HG03095 (cell line): ENCODE measurements at regions not wholly inside any gene's neighbourhood (a gene's known extent, or its start where the extent isn't known, plus 50 kb on each side); places are given as distances from the start of the nearest gene placed in this dataset.
"Not testable (repeated sequence)": the region's sequence is repeated elsewhere in the genome, so short reads cannot be mapped to it uniquely, and the experiment has no call there.

ENCODE experiments used
- ATAC-seq: cut with Tn5 transposase; IDR thresholded peaks from one replicate; pipeline ENCODE4 v1.9.1; 2021; ENCODE audit warnings: moderate library complexity; ENCODE audit not compliant: unreplicated experiment

DNA sequence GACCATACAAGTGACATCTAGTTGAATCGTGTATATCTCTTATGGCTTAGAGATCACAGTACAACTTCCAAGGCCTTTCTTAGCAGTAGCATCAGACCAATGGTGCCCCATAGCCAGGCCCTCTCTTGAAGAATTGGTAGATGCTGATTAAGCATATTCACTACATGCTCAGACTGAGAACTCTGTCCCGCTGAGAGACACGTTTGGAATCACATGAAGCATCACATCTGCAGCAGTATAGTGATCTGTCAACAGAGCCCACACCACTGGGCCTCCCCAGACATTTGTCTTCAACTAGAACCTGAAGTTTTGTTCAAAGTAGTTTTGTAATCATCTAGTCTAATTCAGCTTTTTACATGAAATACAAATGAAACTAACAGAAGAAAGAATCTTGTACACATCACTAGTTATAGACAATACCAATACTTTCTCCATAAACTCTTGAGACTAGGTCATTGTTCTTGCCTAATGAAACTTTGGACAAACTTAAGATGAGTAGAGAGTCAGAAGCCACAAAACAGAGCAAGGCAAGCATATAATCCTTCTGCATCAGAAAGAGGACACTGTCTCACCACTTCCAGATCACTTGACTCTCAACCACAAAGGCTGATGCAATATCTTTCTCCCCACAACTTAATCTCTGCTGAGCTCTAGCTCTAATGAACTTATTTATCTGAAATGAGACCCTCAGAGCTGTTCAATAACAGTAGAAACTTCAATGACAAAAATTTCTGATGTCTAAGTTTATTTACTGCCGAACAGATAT is 182.7 kb downstream of the TBX18 start:
- ATAC-seq, result no peak

DNA sequence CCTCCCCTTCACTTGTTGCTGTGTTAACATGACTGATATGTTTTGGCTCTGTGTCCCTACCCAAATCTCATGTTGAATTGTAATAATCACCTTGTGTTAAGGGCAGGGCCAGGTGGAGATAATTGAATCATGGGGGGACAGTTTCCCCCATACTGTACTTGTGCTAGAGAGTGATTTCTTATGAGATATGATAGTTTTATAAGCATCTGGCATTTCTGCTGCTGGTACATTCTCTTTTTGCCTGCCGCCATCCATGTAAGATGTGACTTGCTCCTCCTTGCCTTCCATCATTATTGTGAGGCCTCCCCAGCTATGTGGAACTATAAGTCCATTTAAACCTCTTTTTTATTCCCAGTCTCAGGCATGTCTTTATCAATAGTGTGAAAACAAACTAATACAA is 185.0 kb downstream of the TBX18 start:
- no peak for ATAC-seq

DNA sequence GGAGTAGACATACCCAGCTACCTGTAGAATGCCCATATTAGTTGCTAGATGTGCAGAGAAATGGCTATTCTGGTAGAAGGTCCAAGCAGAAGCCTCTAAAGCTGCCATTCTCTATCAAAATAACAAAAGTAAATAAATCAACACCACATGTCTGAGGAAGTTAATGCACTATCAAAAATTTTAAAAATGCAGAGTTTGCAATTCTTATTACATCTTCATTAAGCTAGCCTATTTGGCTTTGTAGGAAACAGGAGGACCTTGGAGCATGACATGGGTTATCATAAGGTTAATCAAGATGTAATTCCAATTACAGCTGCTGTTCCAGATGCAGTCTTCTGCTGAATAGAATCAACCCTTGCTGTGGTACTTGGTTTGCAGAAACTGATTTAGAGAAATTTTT is 188.4 kb downstream of the TBX18 start:
- no peak for ATAC-seq

DNA sequence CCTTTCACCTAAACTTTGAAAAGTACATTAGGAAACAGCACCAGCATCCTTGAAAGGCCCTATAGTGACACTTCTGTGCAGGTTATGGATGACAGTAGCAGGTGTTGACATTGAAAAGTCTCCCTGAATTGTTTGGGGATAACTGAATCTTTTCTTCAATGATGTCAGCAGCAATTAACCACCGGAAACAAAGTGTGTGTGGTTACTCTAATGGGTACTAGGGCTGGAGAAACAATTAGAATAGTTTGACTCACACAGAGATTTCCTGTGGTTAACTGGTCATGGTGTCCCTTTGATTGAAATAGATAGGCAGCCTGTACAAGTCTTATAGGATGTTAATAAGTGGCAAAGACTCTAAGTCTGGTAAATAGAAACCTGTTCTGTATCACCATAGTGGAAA is 189.1 kb downstream of the TBX18 start:
- ATAC-seq, result peak; percentile 97

DNA sequence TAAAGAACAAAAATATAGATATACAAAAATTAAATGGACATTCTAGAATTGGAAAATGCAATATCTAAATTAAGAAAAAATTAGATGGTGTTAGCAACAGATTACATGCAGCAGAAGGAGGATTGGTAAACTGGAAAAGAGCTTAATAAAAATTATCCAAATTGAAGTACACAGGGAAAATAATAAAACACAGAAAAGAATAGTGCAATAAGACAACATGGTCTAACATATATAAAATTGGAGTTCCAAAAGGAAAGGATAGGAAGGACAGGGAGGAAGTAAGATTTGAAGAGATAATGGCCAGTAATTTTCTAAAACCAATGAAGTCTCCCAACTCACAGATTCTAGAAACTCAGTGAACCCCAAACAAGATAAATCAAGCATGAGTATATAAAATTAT is 194.5 kb downstream of the TBX18 start:
- ATAC-seq, result no peak

DNA sequence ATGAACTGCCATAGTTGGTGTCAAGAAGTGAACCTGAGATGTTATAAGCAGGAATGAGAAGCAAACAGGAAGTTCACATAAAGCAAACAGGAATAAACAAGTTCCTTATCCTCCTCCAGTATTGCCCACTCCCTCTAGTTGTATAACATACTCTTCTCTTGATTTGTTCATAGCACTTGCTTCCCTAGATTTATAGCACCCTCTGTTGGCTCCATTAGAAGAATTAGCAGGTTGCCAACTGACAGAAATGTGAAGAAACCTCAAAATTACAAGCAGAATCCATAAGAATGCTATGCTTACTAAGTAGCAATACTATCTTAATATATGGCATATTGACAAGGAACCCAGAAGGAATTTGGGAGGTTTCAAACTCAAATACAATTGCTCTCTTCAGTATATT is 195.4 kb downstream of the TBX18 start:
- ATAC-seq, result no peak

DNA sequence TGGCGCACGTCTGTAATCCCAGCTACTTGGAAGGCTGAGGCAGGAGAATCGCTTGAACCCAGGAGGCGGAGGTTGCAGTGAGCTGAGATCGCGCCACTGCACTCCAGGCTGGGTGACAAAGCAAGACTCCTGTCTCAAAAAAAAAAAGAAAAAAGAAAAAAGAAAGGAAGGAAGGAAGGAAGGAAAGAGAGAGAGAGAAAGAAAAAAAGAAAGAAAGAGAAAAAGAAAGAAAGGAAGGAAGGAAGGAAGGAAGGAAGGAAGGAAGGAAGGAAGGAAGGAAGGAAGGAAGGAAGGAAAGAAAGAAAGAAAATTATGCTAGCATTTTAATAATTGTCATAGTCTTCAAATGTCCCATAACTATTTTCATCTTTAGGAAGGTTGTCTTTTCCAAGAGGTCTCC is 198.7 kb downstream of the TBX18 start:
- not testable (repeated sequence) for ATAC-seq

DNA sequence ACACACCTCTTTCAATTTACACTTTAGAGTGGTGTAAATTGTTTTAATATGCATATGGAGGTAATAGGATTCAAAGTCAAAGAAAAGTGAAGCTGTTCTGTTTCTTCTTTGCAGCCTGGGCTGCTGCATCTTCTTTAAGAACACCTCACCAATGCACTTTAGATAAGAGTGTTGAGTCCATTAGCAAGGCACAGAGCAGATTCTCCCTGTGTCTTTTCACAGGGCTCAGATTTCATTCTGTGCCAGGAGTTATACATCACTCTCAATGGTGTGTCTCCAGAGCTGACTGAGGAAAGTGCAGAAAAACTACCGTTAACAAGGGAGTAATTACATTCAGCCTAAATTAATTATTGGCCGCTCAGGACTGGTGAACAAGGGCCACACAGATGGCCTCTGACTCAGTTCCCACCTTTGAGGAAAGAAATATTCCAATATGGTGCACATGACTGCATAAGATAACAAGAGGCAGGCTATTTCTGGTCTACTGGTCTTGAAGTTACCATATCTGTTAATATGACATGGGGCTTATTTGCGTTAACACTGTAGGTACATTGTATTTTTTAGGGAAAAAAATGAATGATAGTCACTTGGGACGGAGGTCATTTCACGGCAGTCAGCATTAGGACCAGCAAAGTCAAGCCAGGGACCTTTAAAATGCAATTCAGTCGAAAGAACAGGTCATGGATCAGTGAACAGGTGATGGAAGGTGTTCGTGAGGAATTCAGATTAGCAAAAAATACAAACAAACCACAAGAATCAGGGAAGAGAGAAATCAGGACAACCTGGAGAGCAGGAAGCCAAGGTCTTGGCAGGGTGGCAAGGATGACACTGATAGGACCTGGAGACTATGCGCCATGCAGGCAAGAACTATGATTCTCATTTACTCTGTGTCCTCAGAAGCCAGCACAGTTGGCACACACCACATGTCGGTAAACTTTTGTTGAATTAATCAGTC is 203.7 kb downstream of the TBX18 start:
- no peak for ATAC-seq

DNA sequence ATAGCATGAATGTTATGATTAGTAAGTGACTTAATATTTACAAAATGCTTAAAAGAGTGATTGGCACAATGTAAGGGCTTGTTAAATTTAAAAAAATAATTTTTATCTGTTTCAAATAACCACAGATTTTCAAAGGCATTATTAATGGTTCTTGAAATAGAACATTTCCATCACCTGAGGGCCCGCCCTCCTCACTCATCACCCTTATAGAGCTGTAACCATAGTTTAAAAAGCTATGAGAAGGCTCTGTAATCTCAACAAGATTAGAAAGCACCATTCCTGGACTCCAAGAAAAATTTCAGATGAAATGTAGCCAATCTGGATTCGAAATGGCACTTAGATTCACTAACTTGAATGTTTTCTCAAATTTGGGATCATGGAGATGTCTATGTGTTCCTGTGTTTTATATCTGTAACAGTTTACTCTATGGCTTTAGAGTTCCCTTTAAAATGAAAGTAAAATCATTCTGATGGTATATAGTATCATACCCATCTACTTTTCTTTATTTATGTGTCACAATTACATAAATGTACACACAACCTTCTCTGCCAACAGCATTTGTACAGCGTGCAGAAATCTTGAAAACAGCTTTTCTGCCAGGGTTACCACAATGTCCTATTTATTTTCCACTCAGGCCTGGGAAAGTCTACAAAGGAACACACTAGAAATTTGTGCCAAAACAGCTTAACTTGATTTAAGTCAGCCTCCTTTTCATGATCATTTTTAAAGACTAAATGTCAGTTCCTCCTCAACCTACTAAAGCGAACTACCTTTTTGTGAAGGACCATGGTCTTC is 207.7 kb downstream of the TBX18 start:
- ATAC-seq, result no peak

DNA sequence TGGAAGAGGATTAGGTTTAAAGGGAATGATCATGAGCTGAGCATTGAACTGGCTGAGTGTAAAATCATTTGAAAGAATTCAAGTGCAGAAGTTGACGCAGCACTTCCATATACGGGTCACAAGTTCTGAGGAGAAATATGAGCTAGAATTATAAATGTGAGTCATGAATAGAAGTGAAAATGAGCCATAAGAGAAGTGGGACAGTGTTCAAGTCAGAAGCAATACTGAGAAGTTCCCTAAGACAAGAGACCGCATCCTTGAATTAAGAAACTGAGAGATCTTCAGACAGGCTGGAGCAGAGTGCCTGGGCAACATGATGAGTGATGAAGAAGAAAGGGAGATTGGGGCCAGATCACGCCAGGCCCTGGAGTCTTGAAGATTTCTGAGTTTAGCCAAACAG is 209.7 kb downstream of the TBX18 start:
- ATAC-seq, result no peak

DNA sequence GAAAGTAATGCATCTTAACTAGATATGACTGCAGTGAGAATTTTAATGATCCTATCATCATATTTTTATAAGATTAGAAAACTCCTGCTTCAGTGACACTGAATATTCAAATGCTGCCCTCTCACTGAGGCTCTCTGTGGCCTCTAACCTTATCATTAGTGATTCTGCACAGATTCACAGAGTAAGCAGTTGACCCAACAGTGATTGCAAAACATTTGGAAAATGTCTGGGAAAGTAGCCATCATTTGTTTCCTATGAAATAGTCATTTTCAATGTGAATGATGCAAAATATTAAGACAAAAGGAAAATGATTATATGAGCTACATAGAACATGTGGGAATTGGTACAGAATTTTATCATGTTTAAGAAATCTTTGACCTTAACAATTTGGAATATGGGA is 210.3 kb downstream of the TBX18 start:
- no peak for ATAC-seq

DNA sequence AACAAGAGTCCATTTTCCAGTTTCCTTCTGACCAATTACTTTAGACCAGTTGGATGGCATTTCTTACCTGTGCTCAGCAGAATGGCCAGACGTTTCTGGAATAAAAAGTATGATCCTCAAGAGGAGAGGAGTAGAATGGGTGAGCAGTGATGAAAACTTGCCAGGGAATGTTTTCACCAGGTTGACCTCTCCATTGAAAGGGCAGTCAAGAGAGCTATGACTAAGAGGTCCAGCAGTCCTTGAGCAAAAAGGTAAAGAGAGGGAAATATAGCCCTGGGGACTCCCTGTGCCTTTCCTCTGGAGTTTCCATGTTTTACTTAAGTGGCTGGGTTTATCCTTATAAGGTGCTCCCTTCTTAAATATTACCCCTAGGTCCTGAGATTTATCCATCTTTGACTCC is 210.9 kb downstream of the TBX18 start:
- ATAC-seq, result no peak

DNA sequence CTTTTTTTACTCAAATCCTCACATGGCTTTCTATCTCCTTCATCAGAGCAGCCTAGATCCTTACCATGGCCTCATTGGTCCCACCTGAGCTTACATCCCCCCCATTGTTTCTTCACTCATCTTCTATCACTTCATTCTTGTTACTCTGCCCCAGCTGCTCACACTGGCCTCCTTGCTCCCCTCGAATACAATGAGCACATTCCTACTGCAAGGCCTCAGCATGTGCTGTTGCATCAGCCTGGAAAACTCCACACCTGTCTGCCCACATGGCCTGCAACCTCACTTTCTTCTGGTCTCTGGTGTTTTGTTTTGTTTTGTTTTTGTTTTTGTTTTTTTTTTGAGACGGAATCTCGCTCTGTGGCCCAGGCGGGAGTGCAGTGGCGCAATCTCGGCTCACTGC is 212.6 kb downstream of the TBX18 start:
- no peak for ATAC-seq

DNA sequence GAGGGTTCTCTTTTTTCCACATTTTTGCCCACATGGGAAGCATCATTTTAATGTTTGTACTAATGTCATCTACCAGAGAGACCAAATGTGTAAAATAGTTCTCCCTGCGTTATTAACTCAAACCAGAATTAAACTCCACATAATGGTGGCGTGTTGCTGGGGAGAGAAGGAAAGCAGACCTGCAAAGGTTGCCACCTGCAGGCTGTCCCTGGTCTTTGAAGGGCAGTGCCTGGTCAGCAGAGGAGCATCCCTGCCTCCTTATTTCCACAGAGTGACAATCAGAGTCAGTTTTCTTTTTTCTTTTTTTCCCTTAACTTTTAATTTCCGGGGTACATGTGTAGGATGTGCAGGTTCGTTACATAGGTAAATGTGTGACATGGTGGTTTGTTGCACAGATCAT is 214.5 kb downstream of the TBX18 start:
- ATAC-seq, result no peak

DNA sequence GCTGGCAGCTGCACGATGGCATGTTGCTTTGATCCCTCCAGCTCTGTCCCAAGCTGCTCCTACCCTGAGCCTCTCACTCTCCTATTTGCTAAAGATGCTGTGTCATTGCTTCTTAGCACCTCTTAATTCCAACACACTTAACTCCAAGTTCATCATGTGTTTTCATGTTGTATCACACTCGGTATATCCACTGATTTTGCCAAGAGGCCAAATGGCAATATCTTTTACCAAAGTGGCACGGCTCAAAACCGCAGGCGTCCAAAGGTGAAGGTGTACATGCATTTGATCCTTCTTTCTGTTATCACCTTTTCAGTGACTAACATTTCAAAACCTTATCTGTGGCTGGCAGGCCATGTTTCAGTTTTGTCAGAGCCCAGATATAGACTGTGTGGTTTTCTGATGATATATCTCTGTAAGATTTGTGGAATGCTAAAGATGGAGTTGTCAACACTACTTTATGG is 217.0 kb downstream of the TBX18 start:
- no peak for ATAC-seq

DNA sequence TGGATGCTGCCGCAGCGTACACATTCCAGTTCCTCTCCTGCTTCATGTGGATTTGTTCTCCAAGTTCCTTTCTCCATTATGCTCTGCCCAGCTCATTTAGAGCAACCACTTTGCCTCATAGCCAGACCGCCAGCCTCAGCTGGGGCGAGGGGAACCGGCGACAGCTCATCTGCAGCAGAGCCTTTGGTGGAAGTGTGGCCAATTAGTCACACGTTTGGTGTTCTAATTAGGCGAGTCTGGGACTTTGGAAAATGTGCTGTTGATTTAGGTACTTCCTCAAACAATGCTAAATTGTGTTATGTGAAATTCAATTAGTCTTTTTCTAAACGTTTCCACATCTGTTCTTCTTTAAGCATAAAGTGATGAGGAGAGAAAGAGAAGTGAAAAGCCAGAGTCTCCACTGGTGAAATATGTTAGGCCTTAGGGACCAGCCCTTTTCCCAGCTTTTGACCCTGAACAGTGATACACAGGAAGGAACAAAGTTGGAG is 217.9 kb downstream of the TBX18 start:
- ATAC-seq, result no peak

DNA sequence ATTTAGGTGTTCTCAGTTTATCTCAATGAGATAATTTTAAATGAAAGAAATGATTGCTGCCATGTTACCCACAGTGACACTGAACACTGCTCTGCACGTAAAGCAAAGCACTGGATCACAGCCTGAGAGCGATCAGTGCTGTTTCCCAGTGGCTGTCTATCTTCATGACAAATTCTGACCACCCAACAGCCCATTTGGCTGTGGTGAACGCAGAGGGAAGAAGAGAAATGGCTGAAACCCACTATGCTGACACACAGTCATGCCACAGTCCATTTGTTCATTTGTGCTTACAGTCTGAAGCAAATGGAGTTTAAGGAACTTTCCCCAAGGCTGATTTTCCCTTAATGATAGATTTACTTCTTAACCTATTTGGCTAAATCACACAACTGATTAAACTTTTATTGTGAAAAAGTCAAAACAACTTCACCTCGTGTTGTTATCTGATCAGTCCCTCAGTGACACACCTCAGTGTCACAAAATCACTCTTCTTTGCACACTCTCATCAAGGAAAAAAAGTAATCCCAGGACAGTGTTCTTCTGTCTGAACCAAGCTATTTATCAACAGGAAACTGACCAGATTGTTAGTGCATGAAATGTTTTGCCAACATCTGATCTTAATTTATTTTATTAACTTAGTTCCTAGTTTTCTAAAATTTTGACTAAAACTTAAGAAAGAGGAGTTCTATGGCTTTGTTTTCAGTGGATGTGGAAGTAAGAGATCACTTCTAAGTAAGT is 225.1 kb downstream of the TBX18 start:
- ATAC-seq, result no peak

DNA sequence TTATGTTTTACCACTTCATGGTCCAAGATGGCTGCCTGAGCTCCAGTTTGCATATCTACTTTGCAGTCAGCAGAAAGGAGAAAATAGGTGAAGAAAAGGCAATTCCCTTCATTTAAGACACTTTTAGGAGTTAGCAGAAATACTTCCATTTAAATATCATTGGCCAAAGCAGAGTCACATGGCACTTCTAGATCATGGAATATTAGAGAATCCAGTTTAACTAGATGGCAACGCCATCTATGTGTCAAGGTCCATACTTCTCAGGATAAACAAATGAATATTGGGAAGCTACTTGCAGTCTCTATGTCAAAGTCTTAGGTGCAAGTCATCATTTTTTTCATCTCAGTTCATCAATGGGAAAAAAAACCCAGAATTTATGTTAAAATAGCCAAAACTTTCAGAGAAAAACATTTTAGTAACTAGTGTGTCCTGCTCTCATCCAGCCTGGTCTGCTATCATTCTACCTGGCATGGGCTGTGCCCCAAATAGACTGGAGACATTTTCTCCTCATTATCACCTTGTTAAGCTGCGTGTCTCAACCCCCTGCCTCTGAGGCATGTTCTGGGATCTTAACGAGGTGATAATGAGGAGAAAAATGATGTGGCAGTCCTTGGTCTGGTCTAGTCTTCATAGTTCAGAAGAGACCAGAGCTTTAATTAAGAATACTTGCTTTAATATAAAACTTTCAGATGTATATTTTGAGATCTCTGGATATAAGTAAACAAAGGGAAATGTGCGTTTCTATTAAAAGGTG is 227.3 kb downstream of the TBX18 start:
- ATAC-seq, result no peak

DNA sequence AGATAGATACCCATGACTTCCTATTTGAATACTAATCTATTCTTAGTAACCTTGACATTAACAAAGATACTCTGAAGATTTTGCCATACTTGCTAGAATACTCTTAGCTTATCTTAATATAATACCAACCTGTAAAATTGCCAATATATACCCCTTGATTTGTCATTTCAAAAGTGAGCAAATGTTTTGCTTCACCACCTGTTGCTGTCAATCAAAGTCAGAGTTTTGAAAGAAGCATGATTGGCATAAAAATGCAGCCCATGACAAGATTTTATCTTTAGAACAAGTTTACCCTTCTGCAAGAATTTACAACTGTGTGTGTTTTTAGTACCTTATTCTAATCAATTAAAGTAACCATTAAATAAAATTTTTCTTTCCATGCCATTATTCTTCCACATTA is 236.2 kb downstream of the TBX18 start:
- no peak for ATAC-seq

DNA sequence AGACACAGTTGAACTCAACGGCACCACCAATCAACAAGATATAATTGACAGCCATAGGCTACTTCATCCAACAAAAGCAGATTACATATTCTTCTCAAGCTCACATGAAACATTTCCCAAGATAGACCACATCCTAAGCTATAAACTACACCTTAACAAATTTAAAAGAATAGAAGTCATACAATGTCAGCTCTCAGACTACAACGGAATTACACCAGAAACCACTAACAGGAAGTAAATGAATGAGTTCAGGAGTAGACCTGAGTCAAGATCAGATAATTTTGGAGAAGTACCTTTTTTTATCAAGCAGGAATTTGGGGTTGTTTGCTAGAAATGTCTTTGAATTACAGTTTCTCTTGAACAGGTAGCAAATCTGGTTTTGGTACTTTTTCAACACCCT is 237.8 kb downstream of the TBX18 start:
- ATAC-seq, result no peak
